HG03521 (cell line): ENCODE measurements at regions not wholly inside any gene's neighbourhood (a gene's known extent, or its start where the extent isn't known, plus 50 kb on each side); places are given as distances from the start of the nearest gene placed in this dataset.

Source experiments
- ATAC-seq: cut with Tn5 transposase; IDR thresholded peaks from one replicate; pipeline ENCODE4 v1.9.1; 2021; ENCODE audit warnings: mild to moderate bottlenecking, moderate library complexity; ENCODE audit not compliant: unreplicated experiment

GRCh38 chr13:105997581-105998550 is 537.6 kb downstream of the EFNB2 start:
- no peak for ATAC-seq

GRCh38 chr13:105996391-105997025 is 539.0 kb downstream of the EFNB2 start:
- no peak for ATAC-seq

GRCh38 chr13:105994340-105994739 is 541.1 kb downstream of the EFNB2 start:
- ATAC-seq, result no peak

- ATAC-seq, result no peak
Measured at GRCh38 chr13:105991622-105992277, 543.7 kb downstream of the EFNB2 start.

GRCh38 chr13:105991131-105991530 is 544.3 kb downstream of the EFNB2 start:
- ATAC-seq, result no peak

DNA sequence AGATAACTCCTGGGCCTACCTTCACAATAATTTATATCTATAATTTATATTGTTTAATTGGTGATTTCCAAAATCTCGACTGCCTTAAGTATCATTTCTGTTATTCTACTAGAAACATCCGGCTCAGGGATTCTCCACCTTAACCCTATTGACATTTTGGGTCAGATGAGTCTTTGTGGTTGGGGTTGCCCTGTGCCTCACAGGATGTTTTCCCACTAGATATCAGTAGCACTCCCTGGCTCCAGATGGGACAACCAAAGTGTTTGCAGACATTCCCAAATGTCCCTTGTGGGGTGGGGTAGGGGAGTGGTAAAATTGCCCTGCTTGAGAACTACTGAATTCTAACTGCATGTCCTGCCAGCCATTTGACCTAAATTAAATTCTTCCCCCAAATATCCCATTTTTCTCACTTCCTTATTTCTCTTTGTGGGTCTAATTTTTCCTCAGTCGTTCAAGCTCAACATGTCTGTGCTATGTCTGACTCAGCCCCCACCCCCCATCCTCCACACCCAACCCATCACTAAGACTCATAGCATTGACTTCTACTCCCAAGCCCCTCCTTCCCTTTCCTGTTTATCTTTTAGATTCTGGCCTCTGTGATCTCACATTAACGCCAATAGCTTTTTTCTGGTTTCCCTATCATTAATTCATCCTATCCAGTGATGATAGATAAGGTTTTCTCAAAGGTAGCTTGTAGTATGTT is 545.1 kb downstream of the EFNB2 start:
- ATAC-seq, result no peak

DNA sequence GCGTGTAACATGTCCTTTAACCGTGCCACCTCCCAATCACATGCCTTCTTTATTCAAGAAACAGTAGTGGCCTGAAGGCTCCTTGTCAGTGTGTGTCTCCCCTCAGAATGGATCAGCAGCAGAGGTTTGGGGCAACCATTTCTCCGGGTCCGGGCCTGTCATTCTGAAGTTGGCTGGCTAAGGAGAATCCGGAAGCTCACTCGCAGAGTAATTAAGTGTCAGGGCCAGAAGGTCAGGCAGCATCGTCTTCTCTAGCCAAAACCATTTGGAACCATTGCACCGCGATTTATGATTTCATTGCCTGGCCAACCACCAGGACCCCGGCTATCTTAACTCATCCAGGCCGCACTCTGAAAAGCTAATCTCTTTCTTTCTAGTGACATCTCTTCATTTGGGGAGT is 550.8 kb downstream of the EFNB2 start:
- no peak for ATAC-seq

GRCh38 chr13:105984236-105984635 is 551.2 kb downstream of the EFNB2 start:
- no peak for ATAC-seq

DNA sequence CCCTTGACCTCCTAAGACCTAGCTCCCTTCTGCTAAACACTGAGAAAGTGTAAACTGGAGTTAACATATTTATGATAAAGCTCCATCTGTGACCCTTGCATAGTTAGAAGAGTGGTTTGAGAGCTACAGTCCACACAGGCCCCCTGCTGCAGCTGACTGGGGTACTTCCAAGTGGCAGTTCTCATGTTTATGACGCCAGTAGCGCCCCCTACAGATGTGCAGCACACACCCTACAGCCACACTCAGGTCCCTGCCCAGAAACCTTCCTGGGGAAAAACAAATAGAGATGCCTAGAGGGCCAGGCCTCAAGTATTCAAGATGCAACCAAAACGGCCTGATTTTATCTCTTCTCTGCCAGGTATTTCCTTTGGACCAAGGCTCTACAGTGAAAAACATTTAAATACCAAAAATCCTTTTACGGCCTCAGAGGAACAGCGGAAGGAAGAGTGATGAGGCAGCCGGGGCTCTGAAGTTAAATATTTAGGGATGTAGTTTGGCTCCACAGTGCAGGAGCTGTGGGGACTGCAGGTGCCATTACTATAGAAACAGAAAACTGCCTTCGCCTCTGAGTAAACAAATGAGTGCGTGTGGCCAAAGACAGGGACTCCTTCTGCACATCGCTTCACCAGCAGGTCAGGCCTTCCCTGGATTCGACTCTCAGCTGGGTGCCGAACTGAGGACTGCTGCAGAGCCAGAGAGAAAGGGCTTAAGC is 553.1 kb downstream of the EFNB2 start:
- ATAC-seq, result no peak

DNA sequence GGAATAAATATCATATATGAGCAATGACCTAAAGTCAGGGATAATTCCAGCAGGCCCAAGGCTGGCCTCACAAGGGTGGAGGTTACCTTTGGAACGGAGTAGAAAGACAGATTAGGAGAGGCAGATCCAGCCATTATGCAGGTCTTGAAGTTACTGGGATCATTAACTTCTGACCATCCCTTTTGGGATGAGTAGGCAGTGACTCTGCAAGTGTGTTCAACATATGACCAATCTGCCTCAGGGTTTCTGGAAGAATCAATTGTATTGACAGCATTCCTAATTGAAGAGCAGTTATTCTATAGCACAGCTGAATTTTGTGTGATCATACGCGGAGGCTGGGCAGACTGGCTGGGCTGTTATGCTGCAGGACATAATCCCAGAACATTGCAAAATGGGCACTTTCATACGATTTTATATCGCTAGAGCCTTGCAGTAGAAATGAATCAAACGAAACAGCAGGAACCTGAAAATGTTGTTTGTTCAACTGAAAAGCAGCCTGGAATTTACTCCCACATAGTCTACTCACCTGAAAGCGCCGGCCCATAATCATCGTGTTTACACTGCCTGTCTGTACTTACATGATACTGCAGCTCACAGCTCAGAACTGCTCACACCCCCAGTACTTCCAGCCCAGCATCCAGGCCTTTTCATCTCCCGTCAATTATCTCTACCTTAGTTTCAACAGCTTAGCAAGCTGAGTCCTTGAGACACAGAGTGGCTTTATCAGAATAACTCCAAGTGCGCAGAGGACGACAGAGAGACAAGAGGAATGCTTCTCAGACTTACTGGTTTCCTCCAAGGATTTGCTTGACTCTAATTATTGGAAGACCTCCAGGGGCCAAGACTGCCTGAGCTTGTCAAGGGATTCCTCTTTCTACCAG is 556.1 kb downstream of the EFNB2 start:
- ATAC-seq, result no peak

GRCh38 chr13:105974380-105974779 is 561.1 kb downstream of the EFNB2 start:
- ATAC-seq, result no peak

DNA sequence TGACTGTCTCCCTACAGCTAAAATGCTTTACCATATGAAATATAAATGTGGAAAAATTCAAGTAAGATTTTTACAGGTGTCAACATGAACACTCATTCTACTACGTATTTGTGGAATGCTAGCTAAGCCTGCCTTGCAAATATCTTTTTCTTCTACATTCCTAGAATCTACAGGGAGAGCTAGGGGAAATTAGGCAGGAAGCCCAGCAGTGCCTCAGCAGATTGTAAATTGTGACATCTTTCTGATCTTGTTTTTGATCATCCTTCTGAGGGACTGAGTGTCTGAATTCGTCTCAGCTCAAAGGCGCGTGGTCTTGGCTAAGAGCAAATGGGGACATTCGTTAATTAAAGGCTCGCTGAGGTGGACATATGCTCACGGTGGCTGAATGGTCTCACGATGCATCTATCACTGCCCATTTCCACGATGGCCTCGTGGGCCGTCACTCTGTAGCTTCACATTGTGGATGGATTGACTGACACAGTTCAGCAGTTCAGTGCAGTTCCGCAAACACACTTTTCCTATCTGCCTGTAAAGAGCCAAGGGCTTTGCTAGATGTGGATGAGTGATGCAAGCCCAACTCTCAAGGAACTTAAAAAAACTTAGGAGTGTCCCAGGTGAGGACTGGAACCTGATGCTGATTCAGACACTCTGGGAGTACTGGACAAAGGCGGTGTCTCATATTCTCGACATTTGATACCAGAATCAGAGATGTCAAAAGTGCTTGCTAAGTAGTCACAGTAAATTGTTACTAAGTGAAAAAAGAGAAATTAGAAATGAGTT is 562.5 kb downstream of the EFNB2 start:
- no peak for ATAC-seq

GRCh38 chr13:105972306-105972721 is 563.1 kb downstream of the EFNB2 start:
- ATAC-seq, result no peak

DNA sequence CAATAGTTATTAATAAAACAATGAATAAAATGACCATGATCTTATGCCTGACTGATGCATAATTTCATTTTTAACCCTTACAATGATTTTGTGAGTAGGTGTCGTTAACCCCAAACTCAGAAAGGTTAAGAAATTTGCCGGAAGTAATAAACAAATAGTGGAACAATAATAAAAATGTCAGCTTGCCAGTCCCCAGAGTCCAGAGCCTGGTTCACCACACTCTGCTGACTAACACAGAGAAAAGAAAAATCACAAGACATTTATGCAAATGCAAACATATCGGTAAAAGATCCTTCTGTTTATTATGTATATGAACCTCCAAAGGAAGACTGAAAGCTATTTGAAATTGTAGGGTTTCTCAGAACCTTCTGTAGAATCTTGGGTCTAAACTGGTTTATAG is 563.7 kb downstream of the EFNB2 start:
- no peak for ATAC-seq

- ATAC-seq, result no peak
Measured at GRCh38 chr13:105971312-105971711, 564.1 kb downstream of the EFNB2 start.

- ATAC-seq, result no peak
Measured at GRCh38 chr13:105969761-105970160, 565.7 kb downstream of the EFNB2 start.

DNA sequence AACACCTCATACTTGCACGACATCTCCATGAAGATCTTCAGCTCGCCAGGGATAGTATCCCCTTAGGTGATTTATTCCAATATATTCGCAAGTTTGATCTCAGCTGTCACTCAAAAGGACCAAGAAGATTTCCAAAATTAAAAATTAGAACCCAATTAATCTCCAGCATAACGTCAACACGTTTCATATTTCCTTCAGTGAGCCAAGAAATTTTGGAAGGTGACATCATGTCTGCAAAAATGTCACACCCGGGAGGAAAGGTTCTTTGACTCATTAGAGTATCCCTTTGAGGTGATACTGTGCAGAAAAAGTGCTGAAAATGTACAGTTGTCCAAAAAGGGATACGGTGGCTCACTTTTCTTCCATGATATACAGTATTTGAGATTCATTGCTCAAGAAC is 569.6 kb downstream of the EFNB2 start:
- no peak for ATAC-seq

DNA sequence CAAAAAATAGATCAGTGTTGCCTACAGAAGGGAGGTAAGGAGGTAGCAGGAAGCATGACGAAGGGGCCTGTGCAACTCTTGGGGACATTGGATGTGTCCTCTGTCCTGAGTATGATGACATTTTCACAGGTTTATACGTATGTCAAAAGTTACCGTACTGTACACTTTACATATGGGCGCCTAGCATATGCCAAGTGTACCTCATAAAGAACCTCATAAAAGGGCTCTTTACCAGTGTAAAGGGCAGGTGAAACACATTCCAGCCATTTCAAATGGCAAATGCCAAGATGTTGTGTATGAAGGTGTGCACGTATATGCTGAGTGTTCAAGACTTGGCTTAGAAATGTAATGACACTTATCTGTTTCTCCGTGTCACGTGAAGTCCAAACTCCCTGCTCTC is 573.4 kb downstream of the EFNB2 start:
- ATAC-seq, result no peak

GRCh38 chr13:105961438-105961837 is 574.0 kb downstream of the EFNB2 start:
- no peak for ATAC-seq
